Stomach (tissue), 4 donors: ENCODE measurements at regions not wholly inside any gene's neighbourhood (a gene's known extent, or its start where the extent isn't known, plus 50 kb on each side); places are given as distances from the start of the nearest gene placed in this dataset.

ENCODE experiments used
- POLR2AphosphoS5 ChIP-seq, 3 donors: sonication (generic); formaldehyde crosslinking; IDR thresholded peaks; one replicate each; pipeline ENCODE4 v1.6.1; 2016; ENCODE audit warnings: antibody characterized with exemption in 3 of 3
- TF ChIP-seq, protein P1 (sequence below), 7 experiments: fragments of 450-650 bp in 4 of 7; fragments of 200-600 bp in 3 of 7; sonication (generic) in 3 of 7; IDR thresholded peaks; one replicate each; pipeline ENCODE4 v1.5.1; 2016 to 2019; ENCODE audit warnings: antibody characterized with exemption in 7 of 7, control low read depth in 2 of 7, mild to moderate bottlenecking in 1 of 7

DNA sequence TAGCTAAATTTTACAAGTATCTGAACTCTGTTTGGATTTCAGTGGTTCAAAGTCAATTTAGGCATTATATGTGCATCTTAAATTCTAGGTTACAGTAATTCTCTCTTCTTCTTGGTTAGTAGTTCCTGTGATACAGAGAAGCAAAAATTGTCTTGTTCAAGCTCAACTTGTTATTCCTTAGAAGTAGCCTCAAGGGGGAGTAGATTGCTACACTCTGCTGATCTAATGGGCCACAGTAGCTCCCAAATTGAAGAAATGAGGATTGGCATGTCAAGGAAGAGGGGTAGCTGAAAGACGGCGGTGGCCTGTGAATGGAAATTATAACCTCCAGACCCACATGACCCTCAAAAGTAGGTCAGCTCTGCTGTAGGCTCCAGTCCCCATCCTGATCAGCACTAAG is 334.7 kb downstream of the HRH4 start:
- TF ChIP-seq, protein P1, sequence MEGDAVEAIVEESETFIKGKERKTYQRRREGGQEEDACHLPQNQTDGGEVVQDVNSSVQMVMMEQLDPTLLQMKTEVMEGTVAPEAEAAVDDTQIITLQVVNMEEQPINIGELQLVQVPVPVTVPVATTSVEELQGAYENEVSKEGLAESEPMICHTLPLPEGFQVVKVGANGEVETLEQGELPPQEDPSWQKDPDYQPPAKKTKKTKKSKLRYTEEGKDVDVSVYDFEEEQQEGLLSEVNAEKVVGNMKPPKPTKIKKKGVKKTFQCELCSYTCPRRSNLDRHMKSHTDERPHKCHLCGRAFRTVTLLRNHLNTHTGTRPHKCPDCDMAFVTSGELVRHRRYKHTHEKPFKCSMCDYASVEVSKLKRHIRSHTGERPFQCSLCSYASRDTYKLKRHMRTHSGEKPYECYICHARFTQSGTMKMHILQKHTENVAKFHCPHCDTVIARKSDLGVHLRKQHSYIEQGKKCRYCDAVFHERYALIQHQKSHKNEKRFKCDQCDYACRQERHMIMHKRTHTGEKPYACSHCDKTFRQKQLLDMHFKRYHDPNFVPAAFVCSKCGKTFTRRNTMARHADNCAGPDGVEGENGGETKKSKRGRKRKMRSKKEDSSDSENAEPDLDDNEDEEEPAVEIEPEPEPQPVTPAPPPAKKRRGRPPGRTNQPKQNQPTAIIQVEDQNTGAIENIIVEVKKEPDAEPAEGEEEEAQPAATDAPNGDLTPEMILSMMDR (IDR thresholded peaks at IDR 0.05): no peak
- no peak for TF ChIP-seq POLR2AphosphoS5 (IDR thresholded peaks at IDR 0.05)
